GM19395 (cell line): ENCODE measurements at regions not wholly inside any gene's neighbourhood (a gene's known extent, or its start where the extent isn't known, plus 50 kb on each side); places are given as distances from the start of the nearest gene placed in this dataset.
"Not testable (repeated sequence)": the region's sequence is repeated elsewhere in the genome, so short reads cannot be mapped to it uniquely, and the experiment has no call there.

ENCODE experiments used
- ATAC-seq: cut with Tn5 transposase; IDR thresholded peaks from one replicate; pipeline ENCODE4 v1.9.1; 2021; ENCODE audit warnings: mild to moderate bottlenecking, moderate library complexity; ENCODE audit not compliant: unreplicated experiment

DNA sequence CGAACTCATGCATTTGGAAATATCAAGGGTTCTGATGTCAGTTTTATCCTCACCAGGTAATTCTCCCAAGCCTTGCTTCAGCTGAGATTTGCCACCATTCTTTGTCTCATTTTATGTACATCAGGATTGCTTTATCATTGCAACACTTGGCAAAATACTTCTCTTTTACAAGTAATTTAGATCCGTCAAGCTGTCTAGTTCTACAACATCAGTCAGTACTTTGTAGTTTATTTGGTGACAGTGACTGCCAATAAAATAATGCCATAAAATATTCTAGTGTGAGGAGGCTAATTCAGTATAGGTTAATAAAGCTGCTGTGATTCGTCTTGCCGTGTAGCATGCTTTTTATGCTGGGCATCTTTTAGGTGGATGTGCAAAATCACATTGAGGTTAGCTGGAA is 565.3 kb upstream of the SGO1 start:
- ATAC-seq: no peak

DNA sequence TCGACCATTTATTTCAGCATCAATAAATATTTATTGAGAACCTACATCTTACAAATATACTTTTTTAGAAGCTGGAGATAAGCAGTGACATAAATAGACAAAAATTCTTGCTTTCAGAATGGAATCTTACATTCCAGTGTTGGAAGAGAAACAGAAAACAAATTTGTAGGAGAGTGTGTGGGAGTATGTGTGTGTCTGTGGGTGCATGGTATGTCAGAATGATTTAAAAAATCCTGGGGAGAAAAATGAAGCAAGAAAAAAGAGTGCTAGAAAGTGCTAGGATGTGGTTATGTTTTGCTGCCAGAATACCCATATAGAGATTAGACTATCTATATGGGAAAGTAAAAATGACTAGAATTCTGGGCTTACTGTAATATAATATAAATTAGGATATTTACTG is 561.7 kb upstream of the SGO1 start:
- no peak for ATAC-seq

DNA sequence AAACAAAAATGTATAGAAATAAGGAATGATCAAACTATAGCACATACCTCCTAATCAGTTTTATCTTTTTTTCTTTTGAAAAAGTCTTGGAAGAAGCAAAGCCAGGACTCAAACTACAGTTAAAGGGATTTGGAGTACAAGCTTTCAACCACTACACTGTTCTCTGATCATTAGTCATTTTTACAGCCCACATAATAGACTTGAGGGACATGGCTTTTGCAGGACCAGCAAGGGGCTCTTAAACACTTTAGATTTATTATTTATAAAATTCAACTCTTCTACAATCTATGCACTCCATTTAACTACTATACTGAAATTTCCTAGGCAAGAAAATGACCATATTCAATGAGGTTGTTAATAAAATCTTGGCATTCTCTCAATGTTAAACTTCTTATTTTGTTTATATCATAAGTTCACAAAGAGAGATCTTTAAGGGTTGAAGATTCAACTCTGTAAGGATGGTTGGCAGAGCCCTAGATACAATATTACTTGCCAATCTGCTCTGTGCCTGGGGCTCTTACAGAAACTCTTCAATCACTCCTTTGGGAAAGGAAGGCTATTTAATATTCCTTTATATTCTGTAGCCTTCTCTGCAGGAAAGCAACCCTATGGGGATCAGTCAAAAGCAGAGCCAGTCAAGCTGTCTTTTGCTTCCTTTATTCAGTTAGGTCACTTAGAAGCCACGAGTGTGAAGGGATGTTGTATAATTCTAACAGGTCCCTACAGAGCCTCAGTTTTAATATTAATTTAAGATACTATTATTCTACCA is 557.7 kb upstream of the SGO1 start:
- ATAC-seq: no peak

DNA sequence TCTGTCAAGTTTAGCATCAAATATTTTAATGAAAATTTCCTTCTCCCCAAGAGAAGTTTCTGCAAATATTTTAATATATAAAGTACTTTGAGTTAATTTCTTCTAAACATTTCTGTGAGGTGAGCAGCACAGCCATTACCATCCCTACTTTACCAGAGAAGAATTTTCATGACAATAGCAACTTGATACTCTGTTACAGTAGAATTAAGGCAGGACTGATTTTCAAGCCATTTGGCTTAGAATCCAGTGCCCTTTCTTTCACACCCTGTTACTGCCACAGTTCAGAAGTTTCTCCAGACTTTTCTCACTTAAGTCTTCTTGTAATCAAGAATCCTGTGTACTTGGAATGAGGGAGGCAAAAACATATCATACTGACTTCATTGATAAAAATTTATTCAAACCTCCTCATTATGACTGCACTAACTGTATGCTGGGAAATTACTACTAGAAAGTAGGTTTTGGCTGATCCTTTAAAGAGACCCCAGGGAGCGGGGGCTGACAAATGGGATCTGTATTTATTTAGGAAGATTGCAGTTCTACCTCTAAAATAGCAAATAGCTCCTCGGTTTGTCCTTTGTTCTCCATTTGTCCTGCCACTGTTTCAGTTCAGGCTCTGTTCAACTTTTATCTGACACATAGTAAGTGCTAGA is 557.0 kb upstream of the SGO1 start:
- no peak for ATAC-seq

DNA sequence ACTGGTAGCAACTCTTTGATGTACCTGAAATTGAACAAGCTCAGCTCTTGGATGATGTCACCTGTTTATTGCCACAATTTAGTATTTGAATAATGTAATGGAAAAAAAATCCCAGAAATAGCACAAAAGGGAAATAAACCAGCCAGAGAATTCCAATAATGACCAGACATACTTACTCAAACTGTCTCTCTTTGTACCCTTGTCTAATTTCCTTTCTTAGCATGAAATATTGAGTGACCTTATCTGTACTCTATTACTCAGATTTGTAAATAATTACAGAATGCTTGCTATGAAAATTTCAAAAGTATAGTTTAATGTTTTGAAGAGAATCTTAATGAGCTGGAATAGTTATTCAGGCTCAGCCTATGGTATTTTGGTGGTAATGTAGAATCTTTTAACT is 555.4 kb upstream of the SGO1 start:
- ATAC-seq: no peak

DNA sequence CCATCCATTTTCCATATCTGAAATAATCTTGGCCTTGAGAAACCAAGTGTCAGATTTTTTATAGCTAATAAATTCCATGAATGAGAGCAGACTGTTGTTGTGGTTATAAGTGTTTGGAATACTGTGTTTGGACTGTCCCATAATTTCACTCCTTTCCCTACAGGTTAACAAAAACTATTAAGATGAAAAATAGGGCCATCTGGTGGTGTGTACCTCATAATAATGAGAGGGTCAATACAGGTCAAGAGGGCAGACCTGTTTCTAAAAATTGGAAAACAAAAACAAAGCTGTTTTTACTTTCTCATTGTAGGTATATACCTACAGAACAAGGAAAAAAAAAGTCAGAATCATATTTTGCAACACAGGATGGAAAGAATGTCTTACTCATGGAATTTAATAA is 553.8 kb upstream of the SGO1 start:
- ATAC-seq: no peak

DNA sequence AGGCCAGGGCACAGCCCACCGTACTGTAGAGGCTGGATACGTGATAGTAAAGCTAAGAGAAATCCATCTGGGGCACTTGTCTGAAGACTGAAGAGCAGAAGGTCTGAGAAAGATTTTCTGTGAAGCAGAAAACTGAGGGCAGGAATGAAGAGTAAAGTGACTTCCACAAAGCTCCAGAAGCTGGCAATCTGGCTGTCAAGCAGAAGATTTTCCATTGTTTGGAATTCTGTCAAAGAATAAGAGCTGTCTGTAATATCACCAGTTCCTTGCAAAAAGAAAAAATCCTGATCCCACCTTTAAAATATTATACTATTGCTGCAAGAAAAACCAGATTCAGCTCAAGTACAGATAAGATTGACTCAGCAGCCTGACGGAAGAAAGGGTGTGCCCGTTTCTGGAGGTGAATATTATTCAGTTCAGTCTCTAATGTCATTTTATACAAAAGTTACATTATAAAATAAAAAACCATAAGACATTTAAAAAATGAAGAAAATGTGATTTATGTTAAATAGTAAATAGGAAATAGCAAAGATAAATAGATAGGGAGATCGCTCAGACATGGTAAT is 550.4 kb upstream of the SGO1 start:
- no peak for ATAC-seq

DNA sequence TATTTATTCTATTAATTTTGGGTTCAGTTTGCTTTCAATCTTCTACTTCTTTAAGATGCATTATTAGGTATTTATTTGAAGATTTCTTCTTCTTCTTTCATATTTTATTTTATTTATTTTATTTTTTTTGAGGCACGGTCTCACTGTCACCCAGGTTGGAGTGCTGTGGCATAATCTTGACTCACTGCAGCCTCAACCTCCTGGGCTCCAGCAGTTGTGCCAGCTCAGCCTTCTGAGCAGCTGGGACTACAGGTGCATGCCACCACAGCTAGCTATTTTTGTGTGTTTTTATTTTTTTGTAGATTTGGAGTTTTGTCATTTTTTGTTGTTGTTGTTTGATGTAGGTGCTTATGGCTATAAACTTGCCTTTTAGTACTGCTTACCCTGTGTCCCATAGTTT is 543.2 kb upstream of the SGO1 start:
- no peak for ATAC-seq

DNA sequence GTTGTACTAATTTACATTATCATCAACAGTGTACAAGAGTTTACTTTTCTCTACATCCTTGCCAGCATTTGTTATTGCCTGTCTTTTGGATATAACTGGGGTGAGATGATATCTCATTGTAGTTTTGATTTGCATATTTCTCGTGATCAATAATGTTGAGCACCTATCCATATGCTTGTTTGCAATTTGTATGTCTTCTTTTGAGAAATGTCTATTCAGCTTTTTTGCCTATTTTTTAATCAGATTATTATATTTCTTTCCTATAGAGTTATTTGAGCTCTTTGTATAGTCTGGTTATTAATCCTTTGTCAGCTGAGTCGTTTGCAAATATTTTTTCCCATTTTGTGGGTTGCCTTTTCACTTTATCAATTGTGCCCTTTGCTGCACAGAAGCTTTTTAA is 540.8 kb upstream of the SGO1 start:
- no peak for ATAC-seq

DNA sequence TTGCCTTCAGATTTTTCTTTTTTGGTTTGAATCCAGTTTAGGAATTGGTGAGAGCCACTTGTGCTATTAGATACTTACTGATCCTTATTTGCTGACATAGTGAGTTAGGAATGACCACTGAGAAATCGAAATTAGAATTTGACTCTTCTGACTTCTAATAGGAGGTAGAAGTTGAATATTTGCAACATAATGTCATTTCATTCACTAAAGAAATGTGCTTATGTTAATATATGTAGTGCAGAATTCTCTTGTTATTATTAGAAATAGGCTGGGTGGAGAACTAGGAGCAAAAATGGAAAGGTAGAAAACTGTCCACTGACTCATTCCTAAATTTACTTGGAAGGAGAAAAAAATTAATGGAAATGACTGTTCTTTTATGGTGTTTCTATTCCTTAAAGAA is 538.2 kb upstream of the SGO1 start:
- no peak for ATAC-seq

DNA sequence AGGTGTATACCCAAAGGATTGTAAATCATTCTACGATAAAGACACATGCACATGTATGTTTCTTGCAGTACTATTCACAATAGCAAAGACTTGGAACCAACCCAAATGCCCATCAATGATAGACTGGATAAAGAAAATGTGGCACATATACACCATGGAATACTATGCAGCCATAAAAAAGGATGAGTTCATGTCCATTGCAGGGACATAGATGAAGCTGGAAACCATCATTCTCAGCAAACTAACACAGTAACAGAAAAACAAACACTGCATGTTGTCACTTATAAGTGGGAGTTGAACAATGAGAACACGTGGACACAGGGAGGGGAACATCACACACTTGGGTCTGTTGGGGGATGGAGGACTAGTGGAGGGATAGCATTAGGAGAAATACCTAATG is 530.4 kb upstream of the SGO1 start:
- not testable (repeated sequence) for ATAC-seq

DNA sequence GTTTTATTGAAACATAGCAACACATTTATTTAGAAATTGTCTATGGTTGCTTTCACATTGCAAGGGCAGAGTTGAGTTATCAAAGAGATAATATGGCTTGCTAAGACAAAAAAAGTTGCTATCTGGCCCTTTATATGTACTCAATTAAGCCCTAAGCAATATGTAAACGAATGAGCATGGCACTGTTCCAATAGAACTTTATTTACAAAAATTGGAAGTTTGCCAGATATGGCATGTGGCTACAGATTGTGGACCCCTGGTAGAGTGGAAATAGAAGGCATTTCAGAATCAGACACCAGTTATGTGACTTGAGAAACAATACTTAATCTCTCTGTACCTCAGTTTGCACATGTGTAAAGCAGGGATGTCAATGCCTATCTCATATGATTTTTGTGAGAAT is 515.6 kb upstream of the SGO1 start:
- ATAC-seq: no peak

DNA sequence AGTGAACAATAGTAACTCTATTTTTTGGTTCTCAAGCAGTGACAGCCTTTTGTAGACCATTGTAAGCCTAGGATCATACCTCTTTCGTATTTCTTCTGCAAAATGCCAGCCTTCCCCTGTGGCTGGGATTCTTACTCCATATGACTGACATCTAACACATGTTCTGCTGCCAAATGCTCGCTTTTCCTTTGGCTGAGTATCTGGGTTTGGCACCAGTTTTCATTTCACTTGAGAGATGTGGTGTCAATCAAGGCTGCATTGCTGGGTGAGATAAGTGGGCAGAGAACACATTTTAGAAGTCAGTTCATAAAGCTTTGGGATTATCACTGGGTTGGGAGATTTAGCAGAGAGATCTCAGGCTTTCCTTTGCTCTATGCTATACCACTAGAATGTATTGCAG is 514.7 kb upstream of the SGO1 start:
- no peak for ATAC-seq

DNA sequence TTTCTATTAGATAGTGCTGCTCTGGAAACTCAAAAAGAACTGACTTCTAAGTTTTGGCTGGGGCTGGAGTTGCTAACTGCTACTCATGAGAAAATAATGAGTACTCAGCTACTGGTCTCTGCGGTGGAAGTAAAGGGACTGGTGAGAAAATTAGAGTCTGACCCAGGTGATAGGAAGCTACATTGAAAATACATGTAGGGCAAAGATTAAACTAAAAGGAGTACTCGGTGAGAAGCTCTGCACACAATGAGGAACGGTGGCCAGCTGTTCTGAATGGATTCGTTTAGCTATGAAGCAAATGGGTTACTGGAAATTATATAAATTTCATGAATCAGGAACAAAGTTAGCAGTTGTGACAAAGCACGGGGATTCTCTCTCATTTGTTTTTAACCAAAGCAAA is 512.9 kb upstream of the SGO1 start:
- no peak for ATAC-seq

DNA sequence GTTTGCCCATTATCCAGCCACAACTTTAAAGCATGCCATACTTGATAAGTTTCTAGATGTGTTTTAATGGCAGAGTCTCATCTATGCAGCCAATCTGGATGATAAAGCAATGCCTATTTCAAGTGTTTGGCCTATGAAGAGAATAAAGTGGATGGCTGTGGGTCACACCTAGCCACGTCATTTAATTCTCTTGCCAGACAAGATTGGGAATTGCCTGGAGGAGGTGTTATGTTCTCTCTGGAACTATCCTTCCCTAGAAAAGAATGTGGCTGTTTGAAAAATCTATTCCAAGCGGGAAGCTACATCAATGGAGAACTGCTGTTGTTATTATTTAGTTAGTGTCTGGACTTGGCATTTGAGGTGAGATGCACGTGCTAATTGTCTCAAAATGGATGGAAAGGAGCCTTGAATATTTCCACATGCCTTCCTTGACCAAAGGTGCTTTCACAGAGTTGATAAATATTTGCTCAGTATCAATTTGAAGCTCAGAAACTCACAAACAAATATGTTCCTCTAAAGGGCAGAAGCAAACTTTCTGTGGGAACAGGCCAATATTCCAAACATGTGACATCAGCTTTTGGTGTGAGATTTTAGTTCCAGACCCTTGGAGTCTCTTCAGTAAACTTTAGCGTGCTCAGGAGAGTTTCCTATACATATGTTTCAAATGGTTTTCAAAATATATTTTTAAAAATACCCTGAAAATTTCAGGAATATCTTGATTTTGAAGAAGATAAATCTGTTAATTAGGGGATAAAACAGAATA is 510.6 kb upstream of the SGO1 start:
- no peak for ATAC-seq

DNA sequence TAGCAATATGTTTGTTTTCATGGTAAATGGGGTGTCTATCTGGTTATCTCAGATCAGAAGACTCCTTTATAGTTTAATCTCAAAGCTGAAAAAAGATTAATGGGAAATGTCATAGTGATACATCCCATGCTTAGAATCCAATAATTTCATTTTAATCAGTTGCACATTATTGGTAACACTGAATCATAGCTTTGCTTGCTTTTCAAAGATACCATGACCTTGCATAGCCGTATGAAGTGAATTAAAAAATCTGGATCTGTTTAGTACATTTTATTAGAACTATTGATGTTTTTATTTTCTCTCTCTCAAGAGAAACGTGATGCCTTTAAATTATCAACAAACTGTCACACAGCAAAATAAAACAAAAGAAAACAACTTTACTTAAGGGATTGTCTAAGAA is 506.7 kb upstream of the SGO1 start:
- ATAC-seq: no peak

DNA sequence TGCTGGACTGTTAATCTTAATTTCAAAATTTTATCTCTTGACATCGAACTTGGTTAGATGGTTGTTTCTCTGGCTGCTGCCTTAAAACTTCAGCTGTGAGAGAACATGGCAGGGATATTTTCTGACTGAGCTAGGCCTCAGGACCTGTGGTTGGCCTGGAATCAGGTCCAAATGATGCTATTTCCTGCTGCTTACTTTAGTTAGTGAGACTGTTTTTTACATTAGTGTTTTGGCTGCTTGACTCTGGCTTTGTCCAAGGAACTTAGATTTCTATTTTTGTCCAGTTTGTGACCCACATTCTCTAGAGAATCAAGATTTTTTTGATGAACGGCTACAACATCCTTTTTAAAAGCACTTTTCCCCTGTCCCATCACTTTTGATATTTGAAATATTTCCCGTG is 497.9 kb upstream of the SGO1 start:
- no peak for ATAC-seq

DNA sequence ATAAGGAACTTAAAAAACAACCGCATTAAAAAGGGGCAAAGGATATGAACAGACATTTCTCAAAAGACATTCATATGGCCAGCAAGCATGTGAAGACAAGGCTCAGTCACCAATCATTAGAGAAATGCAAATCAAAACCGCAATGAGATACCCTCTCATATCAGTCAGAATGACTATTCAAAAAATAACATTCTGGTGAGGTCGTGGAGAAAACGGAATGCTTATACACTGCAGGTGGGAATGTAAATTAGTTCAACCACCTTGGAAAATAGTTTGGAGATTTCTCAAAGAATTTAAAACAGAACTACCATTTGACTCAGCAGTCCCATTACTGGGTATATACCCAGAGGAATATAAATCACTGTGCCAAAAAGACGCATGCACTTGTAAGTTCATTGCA is 496.6 kb upstream of the SGO1 start:
- no peak for ATAC-seq

DNA sequence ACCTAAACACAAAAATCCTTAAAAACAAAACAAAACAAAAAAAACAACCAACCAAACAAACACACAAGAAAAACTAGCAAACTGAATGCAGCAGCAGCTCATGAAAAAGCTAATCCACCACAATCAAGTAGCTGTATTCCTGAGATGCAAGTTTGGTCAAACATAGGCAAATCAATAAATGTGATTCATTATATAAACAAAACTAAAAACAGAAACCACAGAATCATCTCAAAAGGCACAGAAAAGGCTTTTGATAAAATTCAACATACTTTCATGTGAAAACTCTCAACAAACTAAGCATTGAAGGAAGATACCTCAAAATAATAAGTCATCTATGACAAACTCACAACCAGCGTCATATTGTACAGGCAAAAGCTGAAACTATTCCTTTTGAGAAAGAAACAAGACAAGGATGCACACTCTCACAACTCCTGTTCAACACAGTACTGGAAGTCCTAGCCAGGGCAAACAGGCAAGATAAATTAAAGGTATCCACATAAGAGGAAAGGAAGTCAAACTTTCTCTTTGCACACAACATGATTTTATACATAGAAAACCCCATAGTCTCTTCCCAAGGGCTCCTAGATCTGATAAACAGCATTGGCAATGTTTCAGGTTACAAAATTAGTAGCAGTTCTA is 495.1 kb upstream of the SGO1 start:
- ATAC-seq: no peak

DNA sequence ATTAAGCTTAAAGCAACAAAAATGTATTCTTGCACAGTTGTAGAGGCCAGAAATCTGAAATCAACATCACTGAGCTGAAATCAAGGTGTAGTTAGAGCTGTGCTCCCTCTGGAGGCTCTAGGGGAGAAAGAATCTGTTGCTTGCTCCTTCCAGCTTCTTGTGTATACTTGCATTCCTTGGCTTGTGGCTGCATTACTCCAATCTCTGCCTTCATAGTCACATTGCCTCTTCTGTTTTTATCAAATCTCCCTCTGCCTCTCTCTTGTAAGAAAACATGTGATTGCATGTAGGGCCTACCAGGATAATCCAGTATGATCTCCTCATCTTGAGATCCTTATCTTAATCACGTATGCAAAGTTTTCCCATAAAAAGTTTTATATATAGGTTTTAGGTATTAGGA is 487.9 kb upstream of the SGO1 start:
- no peak for ATAC-seq

DNA sequence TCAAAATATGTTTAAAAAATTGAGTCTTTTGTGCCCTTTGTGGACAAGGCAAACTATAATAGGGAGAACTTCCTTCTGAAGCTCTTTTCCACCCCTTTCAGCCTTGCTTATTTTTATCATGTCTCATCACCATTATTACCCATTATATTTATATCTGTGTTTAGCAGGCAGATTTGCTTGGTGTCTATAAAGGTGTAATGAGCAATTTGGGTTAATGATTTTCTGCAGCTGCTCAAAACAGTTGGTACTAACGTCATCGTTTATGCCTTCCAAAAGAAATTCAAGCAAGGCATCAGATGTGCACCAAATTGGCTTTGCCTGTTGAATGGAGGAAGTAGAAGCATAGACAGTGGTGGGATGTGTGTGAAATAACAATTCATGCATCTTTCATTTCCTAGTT is 483.7 kb upstream of the SGO1 start:
- ATAC-seq: no peak
